ENCODE measurements at regions not wholly inside any gene's neighbourhood (a gene's known extent, or its start where the extent isn't known, plus 50 kb on each side); places are given as distances from the start of the nearest gene placed in this dataset.

DNA sequence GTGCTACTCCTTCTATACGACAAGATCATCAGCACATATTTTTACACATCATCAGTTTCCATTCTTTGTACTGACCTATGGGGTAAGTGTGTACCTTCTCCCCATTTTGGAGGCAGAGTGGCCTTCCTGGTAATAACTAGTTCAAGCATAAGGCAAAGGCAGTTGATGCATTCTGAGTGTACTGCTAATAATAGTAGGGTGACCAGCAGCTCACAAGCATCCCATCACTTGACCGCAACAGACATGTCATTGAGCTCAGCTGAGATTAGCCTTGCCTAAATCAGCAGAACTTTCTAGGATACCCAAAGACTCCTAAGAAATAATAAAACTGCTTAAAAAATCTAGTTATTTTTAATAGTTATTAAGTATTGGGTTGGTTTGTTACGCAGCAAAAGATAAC lies 329.8 kb upstream of the FRG2C start:
- TF ChIP-seq, protein P1, sequence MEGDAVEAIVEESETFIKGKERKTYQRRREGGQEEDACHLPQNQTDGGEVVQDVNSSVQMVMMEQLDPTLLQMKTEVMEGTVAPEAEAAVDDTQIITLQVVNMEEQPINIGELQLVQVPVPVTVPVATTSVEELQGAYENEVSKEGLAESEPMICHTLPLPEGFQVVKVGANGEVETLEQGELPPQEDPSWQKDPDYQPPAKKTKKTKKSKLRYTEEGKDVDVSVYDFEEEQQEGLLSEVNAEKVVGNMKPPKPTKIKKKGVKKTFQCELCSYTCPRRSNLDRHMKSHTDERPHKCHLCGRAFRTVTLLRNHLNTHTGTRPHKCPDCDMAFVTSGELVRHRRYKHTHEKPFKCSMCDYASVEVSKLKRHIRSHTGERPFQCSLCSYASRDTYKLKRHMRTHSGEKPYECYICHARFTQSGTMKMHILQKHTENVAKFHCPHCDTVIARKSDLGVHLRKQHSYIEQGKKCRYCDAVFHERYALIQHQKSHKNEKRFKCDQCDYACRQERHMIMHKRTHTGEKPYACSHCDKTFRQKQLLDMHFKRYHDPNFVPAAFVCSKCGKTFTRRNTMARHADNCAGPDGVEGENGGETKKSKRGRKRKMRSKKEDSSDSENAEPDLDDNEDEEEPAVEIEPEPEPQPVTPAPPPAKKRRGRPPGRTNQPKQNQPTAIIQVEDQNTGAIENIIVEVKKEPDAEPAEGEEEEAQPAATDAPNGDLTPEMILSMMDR (IDR thresholded peaks at IDR 0.05) = no peak
- no peak for TF ChIP-seq POLR2A (IDR thresholded peaks at IDR 0.05)
- no peak for TF ChIP-seq EP300 (IDR thresholded peaks at IDR 0.05)
